GM12878 (cell line): ENCODE measurements at regions not wholly inside any gene's neighbourhood (a gene's known extent, or its start where the extent isn't known, plus 50 kb on each side); places are given as distances from the start of the nearest gene placed in this dataset.

Experiments
- BCL11A ChIP-seq: IDR thresholded peaks from 2 replicates; pipeline ENCODE4 v1.6.1; 2011; ENCODE audit warnings: low read depth, low read length
- CEBPB ChIP-seq, 2 experiments: fragments of 150-350 bp in 1 of 2; IDR thresholded peaks; 2 replicates each; pipeline ENCODE4 v1.6.1; 2012 to 2014; ENCODE audit warnings: low read depth in 2 of 2, low read length in 2 of 2, borderline replicate concordance in 1 of 2, inconsistent platforms in 1 of 2
- E2F4 ChIP-seq: IDR thresholded peaks from 2 replicates; pipeline ENCODE4 v1.6.1; 2012; ENCODE audit warnings: low read depth, low read length, improper control_type of control experiment
- EP300 ChIP-seq, 2 experiments: fragments of 150-350 bp in 1 of 2; IDR thresholded peaks; 2 replicates each; pipeline ENCODE4 v1.6.1; 2011 to 2012; ENCODE audit warnings: low read depth in 2 of 2, low read length in 2 of 2, borderline replicate concordance in 1 of 2, improper control_type of control experiment in 1 of 2, inconsistent platforms in 1 of 2; ENCODE audit not compliant: control insufficient read depth in 1 of 2
- FOS ChIP-seq: IDR thresholded peaks from 3 replicates; pipeline ENCODE4 v1.6.1; 2011; ENCODE audit warnings: borderline replicate concordance; ENCODE audit not compliant: insufficient read length; ENCODE audit errors: extremely low read depth
- FOXM1 ChIP-seq: IDR thresholded peaks from 2 replicates; pipeline ENCODE4 v1.6.1; 2012; ENCODE audit warnings: low read depth, mild to moderate bottlenecking, inconsistent platforms, low read length, moderate library complexity
- JUND ChIP-seq: IDR thresholded peaks from 2 replicates; pipeline ENCODE4 v1.6.1; 2012; ENCODE audit warnings: low read depth, mild to moderate bottlenecking, low read length, improper control_type of control experiment, moderate library complexity
- NFIC ChIP-seq: IDR thresholded peaks from 2 replicates; pipeline ENCODE4 v1.6.1; 2012; ENCODE audit warnings: low read depth, mild to moderate bottlenecking, inconsistent platforms, low read length, moderate library complexity
- POLR2A ChIP-seq: IDR thresholded peaks from 2 replicates; pipeline ENCODE4 v1.6.1; 2011; ENCODE audit warnings: low read depth, mild to moderate bottlenecking, low read length
- POLR2AphosphoS5 ChIP-seq: IDR thresholded peaks from 2 replicates; pipeline ENCODE4 v1.6.1; 2011; ENCODE audit warnings: mild to moderate bottlenecking, low read length, inconsistent platforms
- YY1 ChIP-seq: IDR thresholded peaks from 2 replicates; pipeline ENCODE4 v1.6.1; 2011; ENCODE audit warnings: low read depth, mild to moderate bottlenecking, low read length
- ZNF24 ChIP-seq: fragments of 450-650 bp; IDR thresholded peaks from 2 replicates; pipeline ENCODE4 v1.6.1; 2017; ENCODE audit warnings: antibody characterized with exemption, mild to moderate bottlenecking
- TF ChIP-seq, protein P1 (sequence below), 3 experiments: IDR thresholded peaks in 2 of 3; conservative IDR thresholded peaks in 1 of 3; 2 replicates each; pipeline ENCODE4 v1.5.1; 2011; ENCODE audit warnings: low read depth in 3 of 3, low read length in 3 of 3, mild to moderate bottlenecking in 3 of 3, control low read depth in 2 of 3, moderate library complexity in 2 of 3, inconsistent platforms in 1 of 3, mixed read lengths in 1 of 3; ENCODE audit not compliant: control insufficient read depth in 2 of 3, insufficient read depth in 1 of 3; ENCODE audit errors: extremely low read depth in 1 of 3
- TF ChIP-seq, protein P2 (sequence below): IDR thresholded peaks from 2 replicates; pipeline ENCODE4 v1.6.1; 2012; ENCODE audit warnings: low read length, inconsistent platforms

DNA sequence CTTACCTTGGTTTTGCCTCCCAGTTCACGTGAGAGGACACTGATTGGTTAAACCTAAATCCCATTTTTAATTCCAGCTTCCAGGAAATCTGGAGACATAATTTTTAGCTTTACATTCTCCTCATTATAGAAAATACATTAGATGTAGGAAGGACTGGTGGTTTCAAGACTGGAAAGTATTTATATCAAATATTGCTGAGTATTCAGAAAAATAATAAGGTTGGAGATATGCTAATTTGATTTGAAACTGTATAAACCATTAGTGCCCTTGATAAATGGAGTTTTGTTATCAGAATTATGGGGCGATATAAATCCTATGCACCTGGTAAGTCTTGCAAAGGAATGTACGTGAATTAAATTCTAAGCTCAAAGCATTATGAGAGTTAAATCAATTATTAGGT is 218.0 kb upstream of the ADGRL4 start:
- TF ChIP-seq BCL11A (no peak), FOXM1 (no peak), E2F4 (no peak), JUND (no peak), CEBPB (IDR thresholded peaks at IDR 0.05; ENCODE audit: borderline replicate concordance in 1 of 2, low read depth in 2 of 2, low read length in 2 of 2) (no peak), YY1 (no peak), FOS (no peak), EP300 (IDR thresholded peaks at IDR 0.05; ENCODE audit: borderline replicate concordance in 1 of 2, control insufficient read depth in 1 of 2, low read depth in 2 of 2, low read length in 2 of 2) (no peak), ZNF24 (no peak), POLR2A (no peak), NFIC (no peak), POLR2AphosphoS5 (no peak)
- TF ChIP-seq, protein P1, sequence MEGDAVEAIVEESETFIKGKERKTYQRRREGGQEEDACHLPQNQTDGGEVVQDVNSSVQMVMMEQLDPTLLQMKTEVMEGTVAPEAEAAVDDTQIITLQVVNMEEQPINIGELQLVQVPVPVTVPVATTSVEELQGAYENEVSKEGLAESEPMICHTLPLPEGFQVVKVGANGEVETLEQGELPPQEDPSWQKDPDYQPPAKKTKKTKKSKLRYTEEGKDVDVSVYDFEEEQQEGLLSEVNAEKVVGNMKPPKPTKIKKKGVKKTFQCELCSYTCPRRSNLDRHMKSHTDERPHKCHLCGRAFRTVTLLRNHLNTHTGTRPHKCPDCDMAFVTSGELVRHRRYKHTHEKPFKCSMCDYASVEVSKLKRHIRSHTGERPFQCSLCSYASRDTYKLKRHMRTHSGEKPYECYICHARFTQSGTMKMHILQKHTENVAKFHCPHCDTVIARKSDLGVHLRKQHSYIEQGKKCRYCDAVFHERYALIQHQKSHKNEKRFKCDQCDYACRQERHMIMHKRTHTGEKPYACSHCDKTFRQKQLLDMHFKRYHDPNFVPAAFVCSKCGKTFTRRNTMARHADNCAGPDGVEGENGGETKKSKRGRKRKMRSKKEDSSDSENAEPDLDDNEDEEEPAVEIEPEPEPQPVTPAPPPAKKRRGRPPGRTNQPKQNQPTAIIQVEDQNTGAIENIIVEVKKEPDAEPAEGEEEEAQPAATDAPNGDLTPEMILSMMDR (IDR thresholded peaks at IDR 0.05 in 2 of 3, conservative IDR thresholded peaks at IDR 0.05 in 1 of 3; ENCODE audit: control insufficient read depth in 2 of 3, extremely low read depth in 1 of 3, insufficient read depth in 1 of 3, low read depth in 3 of 3, low read length in 3 of 3), result no peak
- TF ChIP-seq, protein P2, sequence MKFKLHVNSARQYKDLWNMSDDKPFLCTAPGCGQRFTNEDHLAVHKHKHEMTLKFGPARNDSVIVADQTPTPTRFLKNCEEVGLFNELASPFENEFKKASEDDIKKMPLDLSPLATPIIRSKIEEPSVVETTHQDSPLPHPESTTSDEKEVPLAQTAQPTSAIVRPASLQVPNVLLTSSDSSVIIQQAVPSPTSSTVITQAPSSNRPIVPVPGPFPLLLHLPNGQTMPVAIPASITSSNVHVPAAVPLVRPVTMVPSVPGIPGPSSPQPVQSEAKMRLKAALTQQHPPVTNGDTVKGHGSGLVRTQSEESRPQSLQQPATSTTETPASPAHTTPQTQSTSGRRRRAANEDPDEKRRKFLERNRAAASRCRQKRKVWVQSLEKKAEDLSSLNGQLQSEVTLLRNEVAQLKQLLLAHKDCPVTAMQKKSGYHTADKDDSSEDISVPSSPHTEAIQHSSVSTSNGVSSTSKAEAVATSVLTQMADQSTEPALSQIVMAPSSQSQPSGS, result no peak
